ENCODE measurements at regions not wholly inside any gene's neighbourhood (a gene's known extent, or its start where the extent isn't known, plus 50 kb on each side); places are given as distances from the start of the nearest gene placed in this dataset.

DNA sequence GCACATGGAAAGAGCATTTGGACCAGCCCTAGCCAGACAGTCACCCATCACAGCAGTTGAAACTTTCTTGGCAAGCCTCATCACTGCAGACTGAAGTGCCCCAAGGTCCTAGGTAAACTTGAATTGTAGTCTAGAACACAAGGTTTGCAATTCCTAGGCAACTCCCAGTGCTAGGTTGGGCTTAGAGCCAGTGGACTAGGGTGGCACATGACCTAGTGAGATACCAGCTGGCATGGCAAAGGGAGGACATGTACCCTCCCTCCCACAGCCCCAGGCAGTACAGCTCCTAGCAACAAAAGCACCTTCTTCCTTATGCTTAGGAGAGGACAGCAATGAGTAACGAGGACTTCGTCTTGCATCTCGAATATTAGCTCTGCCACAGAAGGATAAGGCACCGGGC is 889.5 kb downstream of the JRKL start:
- no peak overlapping the region for H3K27ac ChIP-seq (ENCODE audit: insufficient read depth, low read depth, low read length)
- H3K79me2 ChIP-seq (ENCODE audit: control insufficient read depth, insufficient read depth, low read length) = no peaks in the 10 kb centered on the region
- ChIA-PET CTCF (no interaction called here), POLR2A (no interaction called here)
- H3K4me2 ChIP-seq (ENCODE audit: insufficient read depth, low read length) = no peak overlapping the region
- DNase-seq (ENCODE audit: low read depth, low spot score) (no peak), FAIRE-seq (no peak)
- no peak overlapping the region for H3K9ac ChIP-seq (replicated peaks; ENCODE audit: extremely low read depth, insufficient read depth, low read length)
- dilution Hi-C loops (cut with MboI; ENCODE audit: extremely low pct_ligation_motif_present, low sequenced_read_pairs) = no loop called here
- no peaks in the 10 kb centered on the region for H4K20me1 ChIP-seq (replicated peaks; ENCODE audit: control insufficient read depth, extremely low read depth, insufficient read depth, low read length)
- H3K27me3 ChIP-seq (ENCODE audit: control insufficient read depth in 2 of 2, insufficient read depth in 2 of 2, low read length in 2 of 2) = no peaks in the 10 kb centered on the region
- H3K9me3 ChIP-seq (replicated peaks; ENCODE audit: control insufficient read depth, insufficient read depth, low read length) = peaks cover 3% of the 10 kb centered on the region
- H2AFZ ChIP-seq (ENCODE audit: low read depth, low read length) = no peak overlapping the region
- H3K36me3 ChIP-seq (ENCODE audit: control insufficient read depth in 2 of 2, extremely low read depth in 1 of 2, insufficient read depth in 2 of 2, low read length in 2 of 2) = no peaks in the 10 kb centered on the region
- BruUV-seq (replicated peaks) = no TSS peak
- H3K4me1 ChIP-seq (ENCODE audit: control insufficient read depth, extremely low read depth, insufficient read depth, low read length) = no peaks in the 10 kb centered on the region
- H3K4me3 ChIP-seq (replicated peaks in 1 of 3; ENCODE audit: insufficient read depth in 1 of 3, low read depth in 1 of 3, low read length in 3 of 3) = no peak overlapping the region
- no peaks in the 10 kb centered on the region for H3K9me1 ChIP-seq (replicated peaks; ENCODE audit: control insufficient read depth, extremely low read depth, insufficient read depth, low read length)
- intact Hi-C loops (cut with micrococcal nuclease) = no loop called here
- TF ChIP-seq, protein P1, sequence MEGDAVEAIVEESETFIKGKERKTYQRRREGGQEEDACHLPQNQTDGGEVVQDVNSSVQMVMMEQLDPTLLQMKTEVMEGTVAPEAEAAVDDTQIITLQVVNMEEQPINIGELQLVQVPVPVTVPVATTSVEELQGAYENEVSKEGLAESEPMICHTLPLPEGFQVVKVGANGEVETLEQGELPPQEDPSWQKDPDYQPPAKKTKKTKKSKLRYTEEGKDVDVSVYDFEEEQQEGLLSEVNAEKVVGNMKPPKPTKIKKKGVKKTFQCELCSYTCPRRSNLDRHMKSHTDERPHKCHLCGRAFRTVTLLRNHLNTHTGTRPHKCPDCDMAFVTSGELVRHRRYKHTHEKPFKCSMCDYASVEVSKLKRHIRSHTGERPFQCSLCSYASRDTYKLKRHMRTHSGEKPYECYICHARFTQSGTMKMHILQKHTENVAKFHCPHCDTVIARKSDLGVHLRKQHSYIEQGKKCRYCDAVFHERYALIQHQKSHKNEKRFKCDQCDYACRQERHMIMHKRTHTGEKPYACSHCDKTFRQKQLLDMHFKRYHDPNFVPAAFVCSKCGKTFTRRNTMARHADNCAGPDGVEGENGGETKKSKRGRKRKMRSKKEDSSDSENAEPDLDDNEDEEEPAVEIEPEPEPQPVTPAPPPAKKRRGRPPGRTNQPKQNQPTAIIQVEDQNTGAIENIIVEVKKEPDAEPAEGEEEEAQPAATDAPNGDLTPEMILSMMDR (IDR thresholded peaks at IDR 0.05; ENCODE audit: extremely low read depth in 1 of 2, insufficient read depth in 1 of 2, low read depth in 1 of 2, low read length in 2 of 2) = no peak
- TF ChIP-seq EZH2 (IDR thresholded peaks at IDR 0.05; ENCODE audit: borderline replicate concordance, low read depth, low read length, severe bottlenecking) (no peak), FOS (IDR thresholded peaks at IDR 0.05; ENCODE audit: borderline replicate concordance, insufficient read depth, low read length) (no peak), POLR2AphosphoS5 (IDR thresholded peaks at IDR 0.05; ENCODE audit: insufficient read depth, low read depth, low read length) (no peak), GATA2 (IDR thresholded peaks at IDR 0.05; ENCODE audit: insufficient read depth, insufficient read length, low read depth, low read length) (no peak), MYC (IDR thresholded peaks at IDR 0.05; ENCODE audit: low read depth, low read length) (no peak), POLR2A (IDR thresholded peaks at IDR 0.05; ENCODE audit: low read depth, low read length) (no peak), JUN (IDR thresholded peaks at IDR 0.05; ENCODE audit: borderline replicate concordance, insufficient read depth, insufficient read length, low read depth) (no peak)
- TF ChIP-seq, protein P2, sequence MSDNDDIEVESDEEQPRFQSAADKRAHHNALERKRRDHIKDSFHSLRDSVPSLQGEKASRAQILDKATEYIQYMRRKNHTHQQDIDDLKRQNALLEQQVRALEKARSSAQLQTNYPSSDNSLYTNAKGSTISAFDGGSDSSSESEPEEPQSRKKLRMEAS (IDR thresholded peaks at IDR 0.05; ENCODE audit: insufficient read depth, insufficient read length) = no peak

Data from endothelial cell of umbilical vein (primary cell).